Mesodermal cell (in vitro differentiated cells): ENCODE measurements at regions not wholly inside any gene's neighbourhood (a gene's known extent, or its start where the extent isn't known, plus 50 kb on each side); places are given as distances from the start of the nearest gene placed in this dataset.

Experiments
- H3K27ac ChIP-seq: 2 replicates; pipeline ENCODE4 v1.7.0; 2013; ENCODE audit warnings: mild to moderate bottlenecking, low read depth, low read length, moderate library complexity; ENCODE audit not compliant: severe bottlenecking
- H3K36me3 ChIP-seq: 2 replicates; pipeline ENCODE4 v1.7.1; 2013; ENCODE audit warnings: mild to moderate bottlenecking, low read length, moderate library complexity; ENCODE audit not compliant: control insufficient read depth, insufficient read depth
- H3K4me1 ChIP-seq: one replicate; pipeline ENCODE4 v1.7.1; 2013; ENCODE audit warnings: mild to moderate bottlenecking, low read length; ENCODE audit not compliant: insufficient read depth, control insufficient read depth, poor library complexity, severe bottlenecking
- H3K4me3 ChIP-seq: 2 replicates; pipeline ENCODE4 v1.7.0; 2013; ENCODE audit warnings: low read length, control low read depth, mild to moderate bottlenecking; ENCODE audit not compliant: insufficient read depth, poor library complexity, severe bottlenecking; ENCODE audit errors: extremely low read depth
- H3K9me3 ChIP-seq: 2 replicates; pipeline ENCODE4 v1.7.1; 2013; ENCODE audit warnings: mild to moderate bottlenecking, low read length, moderate library complexity; ENCODE audit not compliant: control insufficient read depth
- WGBS, 2 experiments: methylation state at CpG; one replicate each; pipeline ENCODE4 v1.1.5; 2013; ENCODE audit warnings: missing lambda C conversion rate in 2 of 2; ENCODE audit not compliant: insufficient coverage in 2 of 2; 5-methylcytosine and 5-hydroxymethylcytosine counted together

DNA sequence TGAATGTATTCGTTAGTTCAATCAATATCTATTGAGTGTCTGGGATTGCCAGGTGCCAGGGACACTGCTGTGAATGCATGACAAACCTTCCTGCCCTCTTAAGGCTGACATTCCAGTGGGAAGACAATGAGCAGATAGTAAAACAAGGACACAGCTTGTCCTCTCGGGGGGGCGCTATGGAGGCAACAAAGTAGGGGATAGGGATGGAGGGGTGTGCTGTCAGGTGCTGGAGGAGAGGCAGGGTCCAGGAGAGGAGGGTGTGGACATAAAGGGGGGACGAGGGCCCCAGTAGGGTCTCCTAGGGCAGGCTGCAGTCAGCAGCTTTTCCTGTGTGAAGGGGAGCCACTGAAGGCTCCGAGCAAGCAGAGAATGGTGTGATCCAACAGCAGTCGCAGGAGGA, 198.2 kb upstream of the PDE10A start:
- Histone ChIP-seq H3K4me1 (no peaks in the 10 kb centered on the region), H3K27ac (no peak overlapping the region), H3K36me3 (no peaks in the 10 kb centered on the region), H3K4me3 (no peak overlapping the region), H3K9me3 (no peaks in the 10 kb centered on the region)
- WGBS, 2 experiments = 72 to 93% methylated on average over 5 to 6 of the region's 6 CpGs

DNA sequence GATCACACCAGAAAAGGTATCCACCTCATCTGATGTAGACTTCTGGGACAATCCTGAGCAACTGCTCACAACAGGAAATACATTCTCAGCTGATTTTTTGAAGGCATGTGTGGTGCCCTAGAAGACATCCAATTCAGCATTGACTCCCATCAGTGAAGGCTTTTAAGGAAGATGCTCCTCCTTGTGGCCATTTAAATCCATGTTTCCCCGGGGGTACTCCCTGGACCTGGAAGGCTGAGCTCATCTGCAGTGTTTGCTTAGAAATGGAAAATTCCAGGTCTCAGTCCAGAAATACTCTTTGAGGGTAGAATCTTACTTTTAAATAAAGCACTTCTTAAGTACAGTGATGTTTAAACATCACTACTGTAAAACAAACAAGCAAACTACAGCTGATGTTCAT, 195.5 kb upstream of the PDE10A start:
- Histone ChIP-seq H3K27ac (no peak overlapping the region), H3K4me1 (no peaks in the 10 kb centered on the region), H3K36me3 (no peaks in the 10 kb centered on the region), H3K9me3 (no peaks in the 10 kb centered on the region), H3K4me3 (no peak overlapping the region)
- WGBS, 2 experiments = no CpG with 5 or more reads among the region's 1 CpG

DNA sequence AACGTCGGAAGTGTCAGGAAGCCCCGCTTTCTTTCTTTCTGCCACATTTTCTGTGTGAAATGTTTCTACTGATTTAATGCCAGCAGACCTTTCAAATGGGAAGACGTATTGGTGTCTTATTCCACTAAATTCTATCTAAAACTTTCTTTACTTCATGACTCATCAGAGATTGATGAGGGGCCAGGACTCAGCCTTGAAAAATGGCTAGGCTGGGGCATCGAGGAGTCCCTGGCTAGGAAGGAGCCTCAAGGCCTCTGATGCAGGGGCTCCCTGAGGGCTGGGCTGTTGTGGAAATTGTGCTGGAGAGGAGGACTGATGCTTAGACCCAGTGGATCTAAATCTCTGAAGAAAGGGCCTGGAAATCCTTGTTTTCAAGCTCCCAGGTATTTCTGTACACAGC, 192.8 kb upstream of the PDE10A start:
- H3K4me3 ChIP-seq = no peak overlapping the region
- 95 to 97% methylated on average over 3 to 4 of the region's 5 CpGs for WGBS, 2 experiments
- no peaks in the 10 kb centered on the region for H3K36me3 ChIP-seq
- H3K27ac ChIP-seq = no peak overlapping the region
- no peaks in the 10 kb centered on the region for H3K4me1 ChIP-seq
- no peaks in the 10 kb centered on the region for H3K9me3 ChIP-seq

DNA sequence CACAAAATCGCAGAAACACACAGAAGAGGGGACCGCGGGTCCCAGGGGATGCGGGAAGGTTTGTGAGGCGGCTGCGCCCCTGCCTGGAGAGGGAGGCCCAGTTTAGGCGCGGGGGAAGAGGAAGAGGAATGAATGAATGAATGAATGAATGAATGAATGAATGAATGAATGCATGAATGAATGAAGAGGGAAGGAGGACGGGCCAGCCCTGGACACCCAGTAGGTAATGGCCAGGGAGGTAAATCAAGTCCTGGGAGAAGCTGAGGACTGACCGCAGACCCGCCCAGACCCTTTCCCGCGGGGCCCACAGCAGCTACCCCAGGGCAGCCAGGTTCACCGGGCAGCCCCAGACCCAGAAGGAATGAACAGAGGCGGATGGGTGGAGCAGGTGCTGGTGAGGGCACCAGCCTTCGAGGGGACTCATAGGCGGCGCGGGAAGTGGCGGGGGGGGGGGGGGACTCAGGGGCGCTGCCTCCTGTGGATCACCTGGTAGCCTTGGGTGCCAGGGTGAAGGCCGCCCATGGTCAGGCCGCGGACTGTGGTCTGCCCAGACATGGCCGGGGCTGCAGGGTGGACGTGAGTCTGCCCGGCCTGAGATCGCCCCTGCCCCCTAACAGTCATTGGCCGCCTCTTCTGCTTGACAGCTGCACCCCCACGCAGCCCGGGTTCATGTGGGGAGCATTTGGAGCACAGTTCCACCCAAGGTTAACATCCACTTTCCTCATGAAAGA, 192.0 kb upstream of the PDE10A start:
- Histone ChIP-seq H3K4me3 (no peak overlapping the region), H3K9me3 (no peaks in the 10 kb centered on the region), H3K4me1 (no peaks in the 10 kb centered on the region), H3K27ac (no peak overlapping the region), H3K36me3 (no peaks in the 10 kb centered on the region)
- 91 to 97% methylated on average over 19 to 28 of the region's 31 CpGs for WGBS, 2 experiments

DNA sequence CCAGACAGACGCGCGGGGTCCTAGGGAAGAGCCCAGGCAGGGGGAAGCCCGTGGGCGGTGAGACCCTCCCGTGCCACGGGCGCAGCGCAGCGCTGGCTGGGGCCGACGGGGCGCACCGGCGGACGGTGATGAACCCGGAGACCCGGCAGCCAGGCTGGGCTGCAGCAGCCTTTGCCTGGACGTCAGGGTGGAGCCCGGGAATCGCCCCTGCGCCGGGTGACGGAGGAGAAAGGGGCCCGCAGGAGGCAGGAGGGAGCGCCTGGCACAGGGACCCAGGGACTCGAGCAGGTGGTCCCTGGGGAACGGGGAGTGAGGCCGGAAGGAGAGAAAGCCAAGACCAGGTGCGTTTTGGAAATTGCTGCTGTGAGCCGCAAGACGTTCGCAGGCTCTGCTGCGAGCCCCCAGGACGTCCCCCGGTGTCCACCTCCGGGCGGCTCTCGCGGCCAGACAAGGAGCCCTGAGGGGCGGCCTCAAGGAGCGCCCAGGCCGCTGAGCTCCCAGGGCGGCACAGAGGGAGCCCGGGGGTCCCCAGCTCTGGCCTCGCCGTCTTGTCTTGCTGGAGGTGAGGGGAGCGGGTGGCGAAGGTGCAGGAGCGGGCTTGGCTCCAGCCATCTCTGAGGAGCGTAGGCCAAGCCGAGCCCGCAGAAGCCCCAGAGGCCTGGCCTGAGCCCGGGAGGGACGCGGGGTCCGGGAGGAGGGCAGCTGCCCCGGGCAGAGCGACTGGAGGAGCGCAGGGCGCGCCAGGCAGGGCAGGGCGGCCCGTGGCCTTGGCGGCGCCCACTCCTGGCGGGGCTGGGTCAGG, 191.2 kb upstream of the PDE10A start:
- Histone ChIP-seq H3K4me3 (no peak overlapping the region), H3K9me3 (no peaks in the 10 kb centered on the region), H3K36me3 (no peaks in the 10 kb centered on the region), H3K4me1 (no peaks in the 10 kb centered on the region), H3K27ac (no peak overlapping the region)
- 61 to 68% methylated on average over 62 to 63 of the region's 67 CpGs for WGBS, 2 experiments

DNA sequence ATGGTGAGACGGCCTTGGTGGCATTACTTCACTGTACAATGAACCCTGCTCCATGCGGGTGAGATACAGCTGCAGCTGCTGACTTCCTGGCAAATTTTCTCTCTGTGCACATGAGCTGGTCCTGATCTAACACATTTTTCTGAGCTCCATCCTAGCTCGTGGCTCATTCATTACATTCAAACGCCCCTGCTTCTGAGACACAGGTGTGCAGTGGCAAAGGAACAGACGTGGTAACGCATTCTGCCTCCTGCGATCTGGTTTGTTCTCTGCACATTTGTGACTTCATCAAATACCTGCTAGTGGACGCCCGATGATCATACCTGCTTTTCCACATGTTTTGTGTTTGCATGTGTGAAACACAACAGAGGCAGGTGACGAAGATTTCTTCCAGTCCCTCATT, 189.6 kb upstream of the PDE10A start:
- Histone ChIP-seq H3K9me3 (no peaks in the 10 kb centered on the region), H3K4me3 (no peak overlapping the region), H3K4me1 (peaks cover under 1% of the 10 kb centered on the region), H3K36me3 (no peaks in the 10 kb centered on the region), H3K27ac (no peak overlapping the region)
- 75 to 83% methylated on average over 10 of the region's 10 CpGs for WGBS, 2 experiments

DNA sequence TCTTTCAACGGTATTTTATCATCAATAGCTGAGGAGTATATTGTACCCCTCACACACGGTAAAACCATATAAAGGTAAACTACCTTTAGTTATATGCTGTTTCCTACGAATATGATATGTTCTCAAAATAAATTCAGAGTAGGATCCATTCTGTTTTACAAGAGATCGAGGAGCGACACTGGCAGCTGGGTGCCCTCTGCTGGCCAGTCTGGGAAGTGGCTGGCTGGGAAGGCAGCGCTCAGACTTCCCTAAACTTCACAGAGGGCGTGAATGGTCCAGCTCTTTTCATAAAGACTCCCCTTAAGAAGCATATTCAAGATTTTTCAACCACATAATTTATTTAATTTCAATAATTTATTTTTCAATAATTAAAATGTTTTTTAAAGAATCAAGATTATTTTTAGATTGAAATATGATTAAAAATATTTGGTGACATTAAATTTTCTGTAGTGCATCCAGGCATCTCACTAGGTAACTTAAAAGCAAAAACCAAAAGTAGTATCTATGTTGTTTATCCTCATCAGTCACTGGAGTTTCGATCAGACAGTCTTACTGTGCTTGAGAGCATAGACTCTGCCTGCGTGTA, 187.5 kb upstream of the PDE10A start:
- no peak overlapping the region for H3K27ac ChIP-seq
- no peaks in the 10 kb centered on the region for H3K9me3 ChIP-seq
- H3K4me3 ChIP-seq = no peak overlapping the region
- H3K36me3 ChIP-seq = no peaks in the 10 kb centered on the region
- WGBS, 2 experiments = 0% methylated on average over 2 of the region's 9 CpGs
- peaks cover 6% of the 10 kb centered on the region for H3K4me1 ChIP-seq

DNA sequence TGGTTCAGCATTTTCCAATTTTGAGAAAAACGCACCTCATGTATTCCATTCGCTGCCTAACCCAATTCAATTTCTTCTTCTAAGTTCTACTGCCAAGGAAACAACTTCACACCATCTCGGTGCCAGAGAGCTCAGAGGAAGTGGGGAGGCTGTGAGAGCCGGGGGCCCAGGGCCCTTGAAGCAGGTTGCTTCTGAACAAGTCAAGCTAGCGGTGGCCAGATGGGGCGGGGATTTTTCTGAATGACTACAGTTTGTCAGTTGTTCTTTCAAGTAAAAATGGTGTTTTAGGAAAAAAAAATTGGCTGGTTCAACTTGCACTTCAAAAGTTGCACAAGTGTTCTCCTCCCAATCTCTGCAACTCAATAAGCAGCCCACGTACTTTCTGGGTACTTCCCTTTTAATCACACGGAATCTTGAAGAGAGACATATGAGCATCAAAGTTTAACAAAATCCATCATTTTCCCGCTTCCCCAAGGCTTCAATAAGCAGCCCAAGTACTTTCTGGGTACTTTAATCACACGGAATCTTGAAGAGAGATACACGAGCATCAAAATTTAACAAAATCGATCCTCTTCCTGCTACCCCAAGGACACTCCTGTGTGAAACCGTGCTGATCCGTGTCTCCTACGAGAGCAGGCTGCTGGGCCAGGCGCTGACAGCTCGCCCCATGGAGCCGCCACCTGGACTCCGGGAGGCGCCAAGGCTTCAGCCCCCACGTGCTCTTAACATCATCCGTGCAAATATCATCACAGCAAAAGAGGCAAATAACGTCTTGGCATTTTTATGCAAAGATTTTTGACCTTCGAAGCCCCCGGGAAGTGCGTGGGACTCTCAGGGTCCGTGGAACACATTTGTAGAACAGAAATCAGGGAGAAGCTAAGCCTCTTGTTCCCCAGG, 186.7 kb upstream of the PDE10A start:
- 63 to 65% methylated on average over 14 to 19 of the region's 27 CpGs for WGBS, 2 experiments
- no peaks in the 10 kb centered on the region for H3K36me3 ChIP-seq
- no peak overlapping the region for H3K4me3 ChIP-seq
- H3K4me1 ChIP-seq = peaks cover 6% of the 10 kb centered on the region
- no peak overlapping the region for H3K27ac ChIP-seq
- no peaks in the 10 kb centered on the region for H3K9me3 ChIP-seq

DNA sequence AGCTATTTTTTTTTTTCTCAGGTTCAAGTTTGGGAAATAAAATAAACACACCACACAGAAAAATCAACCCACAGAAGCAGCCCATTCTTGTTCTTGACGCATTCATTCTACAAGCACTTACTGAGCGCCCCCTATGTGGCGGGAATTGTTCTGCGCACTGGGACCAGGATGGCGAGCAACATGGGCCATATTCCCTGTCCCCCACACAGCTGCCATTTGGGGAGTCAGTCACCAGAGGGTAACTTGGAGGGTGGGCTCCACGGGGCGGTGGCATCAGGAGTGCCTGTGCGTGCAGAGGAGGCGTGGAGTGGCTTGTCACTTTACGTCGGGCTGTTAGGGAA, 185.0 kb upstream of the PDE10A start:
- WGBS, 2 experiments = 88 to 93% methylated on average over 5 to 11 of the region's 11 CpGs
- H3K27ac ChIP-seq = no peak overlapping the region
- no peaks in the 10 kb centered on the region for H3K36me3 ChIP-seq
- H3K9me3 ChIP-seq = no peaks in the 10 kb centered on the region
- H3K4me3 ChIP-seq = no peak overlapping the region
- H3K4me1 ChIP-seq = peaks cover 6% of the 10 kb centered on the region

DNA sequence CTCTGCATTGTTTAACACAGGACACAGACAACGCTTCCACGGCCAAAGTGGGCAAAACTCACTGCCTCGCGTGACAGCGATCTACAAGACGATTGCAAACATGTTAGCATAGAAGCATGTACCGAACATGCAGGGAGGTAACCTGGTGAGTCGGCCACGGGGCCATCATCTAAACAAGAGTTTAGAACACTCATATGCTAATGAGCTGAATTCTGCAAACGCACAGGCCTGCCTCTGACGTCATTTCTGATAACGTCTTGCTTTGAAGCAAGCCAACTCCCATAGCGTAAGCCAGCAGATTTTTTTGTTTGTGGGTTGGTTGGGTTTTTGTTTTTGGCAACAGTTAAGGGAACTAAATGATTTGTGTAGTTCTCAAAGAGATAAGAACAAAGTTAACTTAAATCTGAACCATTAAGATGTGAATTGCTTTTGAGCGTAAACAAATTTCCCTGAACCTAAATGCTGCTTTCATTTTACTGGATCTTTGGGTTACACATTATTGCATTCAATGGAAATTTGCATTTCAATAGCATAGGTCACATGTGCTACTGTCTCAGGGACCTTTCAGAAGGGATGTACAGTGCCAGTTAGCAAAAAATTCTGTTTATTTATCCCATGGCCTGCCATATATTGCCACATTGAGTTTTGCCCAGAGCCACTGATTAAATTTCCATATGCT, 184.5 kb upstream of the PDE10A start:
- H3K27ac ChIP-seq = no peak overlapping the region
- H3K9me3 ChIP-seq = no peaks in the 10 kb centered on the region
- H3K4me1 ChIP-seq = peaks cover 6% of the 10 kb centered on the region
- no peak overlapping the region for H3K4me3 ChIP-seq
- WGBS, 2 experiments = 71 to 73% methylated on average over 12 to 14 of the region's 14 CpGs
- no peaks in the 10 kb centered on the region for H3K36me3 ChIP-seq
